Fibroblast of pulmonary artery (primary cell): ENCODE measurements at regions not wholly inside any gene's neighbourhood (a gene's known extent, or its start where the extent isn't known, plus 50 kb on each side); places are given as distances from the start of the nearest gene placed in this dataset.

Experiments
- DNase-seq: peaks from one replicate; pipeline ENCODE4 v3.0.0-alpha.2; 2010; ENCODE audit warnings: low read depth
- H3K4me3 ChIP-seq: replicated peaks from 2 replicates; pipeline ENCODE4 v1.5.1; 2011; ENCODE audit warnings: low read depth, mild to moderate bottlenecking, control low read depth, low read length, moderate library complexity
- TF ChIP-seq, protein P1 (sequence below): IDR thresholded peaks from 2 replicates; pipeline ENCODE4 v1.5.1; 2011; ENCODE audit warnings: mild to moderate bottlenecking, control low read depth, low read length, inconsistent platforms; ENCODE audit errors: missing control alignments

DNA sequence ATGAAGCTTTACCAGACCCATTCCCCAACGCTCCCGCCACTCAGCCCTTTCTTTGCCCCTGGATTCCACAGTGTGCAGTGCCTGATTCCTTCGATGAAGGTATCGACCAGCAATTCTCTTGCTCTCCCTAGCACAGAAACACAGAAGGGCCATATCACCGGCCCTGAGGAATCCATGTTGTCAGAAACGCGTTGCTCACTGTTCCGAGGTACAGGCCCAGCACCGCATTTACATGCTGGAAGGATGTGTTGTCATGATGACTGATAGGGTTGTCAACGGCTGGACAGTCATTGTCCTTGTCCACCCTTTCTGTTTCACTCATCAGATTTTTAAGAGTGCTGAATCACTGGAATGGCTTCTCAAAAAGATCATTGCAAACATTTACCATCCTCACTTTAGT, 57.2 kb upstream of the GPR6 start:
- H3K4me3 ChIP-seq, result no peak overlapping the region
- DNase-seq, result no peak
- TF ChIP-seq, protein P1, sequence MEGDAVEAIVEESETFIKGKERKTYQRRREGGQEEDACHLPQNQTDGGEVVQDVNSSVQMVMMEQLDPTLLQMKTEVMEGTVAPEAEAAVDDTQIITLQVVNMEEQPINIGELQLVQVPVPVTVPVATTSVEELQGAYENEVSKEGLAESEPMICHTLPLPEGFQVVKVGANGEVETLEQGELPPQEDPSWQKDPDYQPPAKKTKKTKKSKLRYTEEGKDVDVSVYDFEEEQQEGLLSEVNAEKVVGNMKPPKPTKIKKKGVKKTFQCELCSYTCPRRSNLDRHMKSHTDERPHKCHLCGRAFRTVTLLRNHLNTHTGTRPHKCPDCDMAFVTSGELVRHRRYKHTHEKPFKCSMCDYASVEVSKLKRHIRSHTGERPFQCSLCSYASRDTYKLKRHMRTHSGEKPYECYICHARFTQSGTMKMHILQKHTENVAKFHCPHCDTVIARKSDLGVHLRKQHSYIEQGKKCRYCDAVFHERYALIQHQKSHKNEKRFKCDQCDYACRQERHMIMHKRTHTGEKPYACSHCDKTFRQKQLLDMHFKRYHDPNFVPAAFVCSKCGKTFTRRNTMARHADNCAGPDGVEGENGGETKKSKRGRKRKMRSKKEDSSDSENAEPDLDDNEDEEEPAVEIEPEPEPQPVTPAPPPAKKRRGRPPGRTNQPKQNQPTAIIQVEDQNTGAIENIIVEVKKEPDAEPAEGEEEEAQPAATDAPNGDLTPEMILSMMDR, result no peak

DNA sequence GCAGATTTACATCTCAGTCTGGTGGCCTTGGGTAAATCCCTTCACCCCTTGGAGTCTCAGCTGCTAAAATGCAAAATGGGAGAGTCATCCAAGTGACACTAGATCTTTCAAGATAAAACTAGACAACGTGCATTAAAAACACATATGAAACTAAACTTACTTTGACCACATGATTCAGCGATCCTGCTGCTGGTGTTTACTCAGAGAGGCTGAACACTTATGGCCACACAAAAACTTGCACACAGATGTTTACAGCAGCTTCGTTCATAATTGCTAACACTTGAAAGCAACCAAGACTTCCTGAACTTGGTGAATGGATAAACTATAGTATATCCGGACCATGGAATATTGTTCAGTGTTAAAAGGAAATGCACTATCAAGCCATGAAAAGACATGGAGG, 55.3 kb upstream of the GPR6 start:
- no peak overlapping the region for H3K4me3 ChIP-seq
- TF ChIP-seq, protein P1, result no peak
- DNase-seq, result no peak

DNA sequence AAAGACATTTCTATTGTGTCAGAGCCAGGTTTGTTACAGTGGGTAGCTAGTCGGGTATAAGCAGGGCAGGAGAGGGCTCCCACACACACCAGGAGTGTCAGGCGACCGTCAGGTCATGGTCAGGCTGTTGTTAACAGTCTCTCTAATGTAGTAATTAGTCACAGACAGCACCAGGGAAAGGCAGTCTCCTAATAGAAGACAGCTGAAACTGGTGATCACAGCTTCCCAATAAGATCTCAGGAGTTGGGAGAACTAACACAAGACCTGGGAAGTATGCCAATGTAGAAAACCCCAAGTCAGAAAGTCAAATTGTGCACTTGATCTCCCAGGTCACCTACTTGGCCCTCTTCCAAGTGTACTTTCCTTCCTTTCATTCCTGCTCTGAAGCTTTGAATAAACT, 53.0 kb upstream of the GPR6 start:
- TF ChIP-seq, protein P1, result no peak
- peak; percentile 1 for DNase-seq
- no peak overlapping the region for H3K4me3 ChIP-seq

DNA sequence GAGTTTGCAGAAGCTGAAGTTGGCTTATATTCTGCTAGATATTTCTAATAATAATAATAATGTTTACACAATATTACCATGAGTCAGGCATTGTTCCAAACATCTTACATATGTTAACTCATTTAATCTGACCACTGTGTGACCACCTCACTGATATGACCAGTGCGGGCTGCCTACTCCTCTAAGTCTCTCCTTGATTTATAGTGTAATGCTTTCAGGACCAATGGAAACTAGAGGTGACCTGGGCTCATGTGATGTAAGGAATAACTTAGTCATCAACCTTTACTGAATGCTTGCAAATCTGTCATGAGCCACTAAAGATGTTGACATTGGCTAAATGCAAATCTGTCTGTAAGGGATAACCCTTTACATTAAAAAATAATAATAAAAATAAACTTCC, 51.1 kb upstream of the GPR6 start:
- H3K4me3 ChIP-seq, result no peak overlapping the region
- TF ChIP-seq, protein P1, result no peak
- DNase-seq, result peak; percentile 1
